Right lobe of liver (tissue), 6 donors: ENCODE measurements at regions not wholly inside any gene's neighbourhood (a gene's known extent, or its start where the extent isn't known, plus 50 kb on each side); places are given as distances from the start of the nearest gene placed in this dataset.
A peak's percentile ranks its signal among the peaks of the same experiment; 100 is the strongest.

Experiments
- ATAC-seq, 4 donors: fragments of 200-7000 bp; cut with Tn5 transposase; one replicate each; pipeline ENCODE4 v1.9.1; 2020; ENCODE audit warnings: mild to moderate bottlenecking in 4 of 4, moderate library complexity in 4 of 4
- DNase-seq, 3 donors: peaks; one replicate each; pipeline ENCODE4 v3.0.0-alpha.2; 2020
- H3K27ac ChIP-seq, 3 donors: fragments of 200-600 bp; one replicate each; pipeline ENCODE4 v1.8.0; 2022
- H3K27me3 ChIP-seq, 2 donors: fragments of 200-600 bp; one replicate each; pipeline ENCODE4 v1.8.0; 2022
- H3K36me3 ChIP-seq, 4 donors: fragments of 200-600 bp; sonication (generic) in 1 of 4; one replicate each; pipeline versions ENCODE4 v1.5.1 to v1.8.0; 2017 to 2022; ENCODE audit warnings: control low read depth in 1 of 4
- H3K4me1 ChIP-seq, 4 donors: fragments of 200-600 bp; sonication (generic) in 1 of 4; one replicate each; pipeline versions ENCODE4 v1.5.1 to v1.8.0; 2017 to 2022; ENCODE audit warnings: control low read depth in 1 of 4
- H3K4me3 ChIP-seq, 3 donors: fragments of 200-600 bp; one replicate each; pipeline ENCODE4 v1.8.0; 2022
- H3K9me3 ChIP-seq, 4 donors: fragments of 200-600 bp; sonication (generic) in 1 of 4; one replicate each; pipeline versions ENCODE4 v1.5.1 to v1.8.0; 2017 to 2022; ENCODE audit warnings: control low read depth in 1 of 4
- CTCF ChIP-seq, 4 donors: fragments of 200-600 bp in 3 of 4; fragments of 450-650 bp in 1 of 4; IDR thresholded peaks; one replicate each; pipeline versions ENCODE4 v1.5.1 to v1.8.0; 2016 to 2022; ENCODE audit warnings: antibody characterized with exemption in 4 of 4, mild to moderate bottlenecking in 2 of 4
- POLR2A ChIP-seq: fragments of 450-650 bp; IDR thresholded peaks from one replicate; pipeline ENCODE4 v1.6.1; 2017; ENCODE audit warnings: antibody characterized with exemption, mild to moderate bottlenecking
- WGBS: methylation state at CpG from one replicate; pipeline ENCODE4 v1.1.6; 2018; ENCODE audit warnings: low coverage, low lambda C conversion rate; ENCODE audit not compliant: insufficient coverage; ENCODE audit errors: missing lambda C conversion rate; 5-methylcytosine and 5-hydroxymethylcytosine counted together
- intact Hi-C, 2 donors: fragments of 100-400 bp; cut with DNase I; formaldehyde crosslinking; loops; one replicate each; pipeline versions ENCODE4 v1.11.2 to v1.14.1; 2022
- donor health status: DM: no; HTN: yes; CAD: no.
- donor health status: DM: no; HTN: no; CAD: no.
- donor health status: DM: no; HTN: no; CAD: no.
- donor health status: DM: no; HTN: yes; CAD: no.
- donor health status: DM: no; HTN: yes; CAD: no.

GRCh38 chr2:236753606-236754270, 184.1 kb downstream of the ACKR3 start:
- intact Hi-C loops = no loop called here
- H3K36me3 ChIP-seq = no peaks in the 10 kb centered on the region
- DNase-seq (no peak), ATAC-seq (peak; percentile 49 to 74 (median 58))
- H3K27ac ChIP-seq = peak overlapping the region; percentile 65 to 85 (median 84)
- H3K27me3 ChIP-seq = no peaks in the 10 kb centered on the region
- no peaks in the 10 kb centered on the region for H3K9me3 ChIP-seq
- WGBS = 20% methylated on average over 4 of the region's 5 CpGs
- H3K4me1 ChIP-seq = peaks cover 0 to 54% (median 24%) of the 10 kb centered on the region in 4 donors
- TF ChIP-seq CTCF (IDR thresholded peaks at IDR 0.05) (no peak), POLR2A (peak; percentile 46)
- H3K4me3 ChIP-seq = no peak overlapping the region

- WGBS = 33% methylated on average over 9 of the region's 11 CpGs
- peak; percentile 45 to 82 (median 81) for DNase-seq
- peak; percentile 56 to 86 (median 78) for ATAC-seq
- Histone ChIP-seq H3K4me3 (no peak overlapping the region), H3K4me1 (peaks cover 0 to 58% (median 27%) of the 10 kb centered on the region in 4 donors), H3K36me3 (no peaks in the 10 kb centered on the region), H3K27me3 (no peaks in the 10 kb centered on the region), H3K27ac (peak overlapping the region; percentile 65 to 85 (median 84)), H3K9me3 (no peaks in the 10 kb centered on the region)
- intact Hi-C loops = no loop called here
- TF ChIP-seq CTCF (IDR thresholded peaks at IDR 0.05) (no peak), POLR2A (no peak)
Measured at GRCh38 chr2:236754271-236754944, 184.8 kb downstream of the ACKR3 start.

- WGBS = 58% methylated on average over 5 of the region's 5 CpGs
- H3K9me3 ChIP-seq = no peaks in the 10 kb centered on the region
- H3K27me3 ChIP-seq = no peaks in the 10 kb centered on the region
- intact Hi-C loops = no loop called here
- DNase-seq (no peak), ATAC-seq (peak in 3 of 4 donors; percentile 2 to 12 (median 5))
- H3K27ac ChIP-seq = peak overlapping the region; percentile 65 to 85 (median 84)
- no peak overlapping the region for H3K4me3 ChIP-seq
- TF ChIP-seq CTCF (IDR thresholded peaks at IDR 0.05) (no peak), POLR2A (no peak)
- peaks cover 0 to 58% (median 27%) of the 10 kb centered on the region in 4 donors for H3K4me1 ChIP-seq
- H3K36me3 ChIP-seq = no peaks in the 10 kb centered on the region
Measured at GRCh38 chr2:236755278-236755840, 185.7 kb downstream of the ACKR3 start.

GRCh38 chr2:236758406-236758805, 188.8 kb downstream of the ACKR3 start:
- Histone ChIP-seq H3K27me3 (no peaks in the 10 kb centered on the region), H3K4me3 (no peak overlapping the region), H3K36me3 (no peaks in the 10 kb centered on the region), H3K27ac (peak overlapping the region in 2 of 3 donors; percentile 55 to 72), H3K4me1 (peaks cover 0 to 53% (median 26%) of the 10 kb centered on the region in 4 donors), H3K9me3 (no peaks in the 10 kb centered on the region)
- ATAC-seq (peak; percentile 61 to 84 (median 69)), DNase-seq (peak in 1 of 3 donors; percentile 76)
- no peak for TF ChIP-seq POLR2A
- TF ChIP-seq CTCF (IDR thresholded peaks at IDR 0.05) = no peak
- 17% methylated on average over 2 of the region's 2 CpGs for WGBS
- intact Hi-C loops = no loop called here
